IMR-90 (cell line): ENCODE measurements at regions not wholly inside any gene's neighbourhood (a gene's known extent, or its start where the extent isn't known, plus 50 kb on each side); places are given as distances from the start of the nearest gene placed in this dataset.

Experiments used
- BHLHE40 ChIP-seq: fragments of 150-350 bp; IDR thresholded peaks from 2 replicates; pipeline ENCODE4 v1.6.1; 2016; ENCODE audit warnings: mild to moderate bottlenecking, low read depth, low read length
- CEBPB ChIP-seq: IDR thresholded peaks from 2 replicates; pipeline ENCODE4 v1.6.1; 2012; ENCODE audit warnings: low read depth, low read length, improper control_type of control experiment
- CHD1 ChIP-seq: IDR thresholded peaks from 2 replicates; pipeline ENCODE4 v1.6.1; 2012; ENCODE audit warnings: low read depth, low read length, improper control_type of control experiment
- CTCF ChIP-seq: conservative IDR thresholded peaks from 2 replicates; pipeline ENCODE4 v1.5.1; 2012; ENCODE audit warnings: mild to moderate bottlenecking, low read depth, low read length, improper control_type of control experiment
- FOS ChIP-seq: fragments of 150-350 bp; IDR thresholded peaks from 2 replicates; pipeline ENCODE4 v1.6.1; 2016; ENCODE audit warnings: low read depth, low read length
- POLR2A ChIP-seq: IDR thresholded peaks from 2 replicates; pipeline ENCODE4 v1.6.1; 2012; ENCODE audit warnings: mild to moderate bottlenecking, low read depth, low read length
- RAD21 ChIP-seq: IDR thresholded peaks from 2 replicates; pipeline ENCODE4 v1.6.1; 2012; ENCODE audit warnings: low read length, improper control_type of control experiment
- RFX5 ChIP-seq: IDR thresholded peaks from 2 replicates; pipeline ENCODE4 v1.8.0; 2012; ENCODE audit warnings: low read depth, mild to moderate bottlenecking, low read length, moderate library complexity

- TF ChIP-seq CTCF (no peak), FOS (no peak), CHD1 (no peak), BHLHE40 (no peak), POLR2A (no peak), RAD21 (no peak), CEBPB (no peak), RFX5 (no peak)
Observed at GRCh38 chrX:25154168-25154567, 138.4 kb upstream of the ARX start.
